NB4 (cell line): ENCODE measurements at regions not wholly inside any gene's neighbourhood (a gene's known extent, or its start where the extent isn't known, plus 50 kb on each side); places are given as distances from the start of the nearest gene placed in this dataset.
A peak's percentile ranks its signal among the peaks of the same experiment; 100 is the strongest.

ENCODE experiments used
- DNase-seq: peaks from one replicate; pipeline ENCODE4 v3.0.0; 2010; ENCODE audit warnings: low read depth
- H3K4me3 ChIP-seq: one replicate; pipeline ENCODE4 v1.5.1; 2011; ENCODE audit warnings: mild to moderate bottlenecking, low read depth, low read length, moderate library complexity
- MYC ChIP-seq: IDR thresholded peaks from 2 replicates; pipeline ENCODE4 v1.6.1; 2011; ENCODE audit warnings: low read depth, low read length
- POLR2A ChIP-seq: IDR thresholded peaks from 2 replicates; pipeline ENCODE4 v1.6.1; 2011; ENCODE audit warnings: mild to moderate bottlenecking; ENCODE audit not compliant: insufficient read length; ENCODE audit errors: extremely low read depth
- TF ChIP-seq, protein P1 (sequence below): IDR thresholded peaks from one replicate; pipeline ENCODE4 v1.5.1; 2012; ENCODE audit warnings: low read depth, low read length
- TF ChIP-seq, protein P2 (sequence below): IDR thresholded peaks from 2 replicates; pipeline ENCODE4 v1.6.1; 2011; ENCODE audit warnings: low read depth, low read length

DNA sequence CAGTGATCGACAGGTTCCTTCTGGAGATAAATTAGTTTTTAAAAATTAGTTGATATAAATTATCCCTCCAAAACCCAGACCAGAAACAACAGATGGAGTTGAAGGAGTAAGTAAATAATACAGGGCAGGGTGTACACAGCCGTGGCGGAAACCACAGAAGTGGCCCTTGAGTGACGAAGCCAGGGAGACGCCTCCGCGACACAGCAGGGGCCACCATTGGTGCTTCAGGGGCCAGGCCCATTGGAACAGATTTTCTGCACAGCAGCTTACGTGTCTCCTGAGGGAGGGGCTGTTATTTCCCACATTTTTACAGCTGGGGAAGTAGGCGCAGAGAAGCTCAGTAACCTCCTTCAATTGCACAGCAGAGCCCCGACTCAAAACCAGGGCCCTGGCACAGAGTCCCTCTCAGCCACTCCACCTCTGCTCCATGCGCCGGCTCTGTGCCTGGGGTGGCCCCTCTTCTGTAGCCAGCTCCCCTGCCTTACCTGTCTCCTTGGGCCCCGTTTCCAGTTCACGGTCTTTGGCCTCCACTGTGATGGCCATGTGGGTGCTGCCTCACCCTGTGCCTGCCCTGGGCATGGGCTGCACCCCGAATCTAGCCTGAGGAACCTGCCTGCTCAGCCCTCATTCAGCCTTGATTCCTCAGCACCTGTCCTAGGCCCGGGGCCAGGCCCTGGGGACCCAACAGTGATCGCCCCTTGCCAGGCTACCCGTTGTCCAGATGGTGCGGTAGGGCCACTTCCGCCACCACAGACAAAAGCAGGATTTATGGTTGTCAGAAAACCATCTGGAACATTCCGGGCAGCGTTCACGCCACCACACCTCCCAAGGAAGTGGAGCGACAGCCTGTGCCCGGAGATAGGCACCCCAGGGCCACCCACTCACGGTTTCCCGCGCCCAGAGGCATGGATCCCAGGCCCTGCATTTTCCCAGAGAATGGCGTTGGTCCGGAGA is 128.5 kb upstream of the GSE1 start:
- TF ChIP-seq MYC (no peak), POLR2A (no peak)
- TF ChIP-seq, protein P1, sequence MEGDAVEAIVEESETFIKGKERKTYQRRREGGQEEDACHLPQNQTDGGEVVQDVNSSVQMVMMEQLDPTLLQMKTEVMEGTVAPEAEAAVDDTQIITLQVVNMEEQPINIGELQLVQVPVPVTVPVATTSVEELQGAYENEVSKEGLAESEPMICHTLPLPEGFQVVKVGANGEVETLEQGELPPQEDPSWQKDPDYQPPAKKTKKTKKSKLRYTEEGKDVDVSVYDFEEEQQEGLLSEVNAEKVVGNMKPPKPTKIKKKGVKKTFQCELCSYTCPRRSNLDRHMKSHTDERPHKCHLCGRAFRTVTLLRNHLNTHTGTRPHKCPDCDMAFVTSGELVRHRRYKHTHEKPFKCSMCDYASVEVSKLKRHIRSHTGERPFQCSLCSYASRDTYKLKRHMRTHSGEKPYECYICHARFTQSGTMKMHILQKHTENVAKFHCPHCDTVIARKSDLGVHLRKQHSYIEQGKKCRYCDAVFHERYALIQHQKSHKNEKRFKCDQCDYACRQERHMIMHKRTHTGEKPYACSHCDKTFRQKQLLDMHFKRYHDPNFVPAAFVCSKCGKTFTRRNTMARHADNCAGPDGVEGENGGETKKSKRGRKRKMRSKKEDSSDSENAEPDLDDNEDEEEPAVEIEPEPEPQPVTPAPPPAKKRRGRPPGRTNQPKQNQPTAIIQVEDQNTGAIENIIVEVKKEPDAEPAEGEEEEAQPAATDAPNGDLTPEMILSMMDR, result no peak
- TF ChIP-seq, protein P2, sequence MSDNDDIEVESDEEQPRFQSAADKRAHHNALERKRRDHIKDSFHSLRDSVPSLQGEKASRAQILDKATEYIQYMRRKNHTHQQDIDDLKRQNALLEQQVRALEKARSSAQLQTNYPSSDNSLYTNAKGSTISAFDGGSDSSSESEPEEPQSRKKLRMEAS, result no peak
- peak; percentile 53 for DNase-seq
- no peak overlapping the region for H3K4me3 ChIP-seq

DNA sequence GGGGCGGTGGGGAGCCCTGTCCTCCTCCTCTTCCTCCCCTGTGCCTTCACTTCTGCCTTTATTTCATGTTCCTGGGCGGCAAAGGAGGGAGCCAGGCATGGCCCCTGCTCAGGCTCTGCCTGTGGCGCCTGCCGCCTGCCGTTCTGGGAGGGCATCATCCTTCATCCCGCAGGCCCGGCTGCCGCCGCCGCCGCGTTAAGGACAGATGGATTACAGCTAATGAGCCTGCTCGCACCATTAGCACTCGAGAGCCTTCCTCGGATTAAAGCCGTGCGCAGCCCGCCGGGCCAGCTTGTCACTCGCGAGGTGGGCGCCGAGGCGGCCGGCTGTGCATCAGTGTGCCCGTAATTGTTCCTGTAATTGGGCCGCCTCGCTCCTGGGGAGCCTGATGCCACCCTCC is 127.7 kb upstream of the GSE1 start:
- H3K4me3 ChIP-seq, result no peak overlapping the region
- no peak for DNase-seq
- no peak for TF ChIP-seq POLR2A
- TF ChIP-seq, protein P2, result no peak
- no peak for TF ChIP-seq MYC
- TF ChIP-seq, protein P1, result no peak

DNA sequence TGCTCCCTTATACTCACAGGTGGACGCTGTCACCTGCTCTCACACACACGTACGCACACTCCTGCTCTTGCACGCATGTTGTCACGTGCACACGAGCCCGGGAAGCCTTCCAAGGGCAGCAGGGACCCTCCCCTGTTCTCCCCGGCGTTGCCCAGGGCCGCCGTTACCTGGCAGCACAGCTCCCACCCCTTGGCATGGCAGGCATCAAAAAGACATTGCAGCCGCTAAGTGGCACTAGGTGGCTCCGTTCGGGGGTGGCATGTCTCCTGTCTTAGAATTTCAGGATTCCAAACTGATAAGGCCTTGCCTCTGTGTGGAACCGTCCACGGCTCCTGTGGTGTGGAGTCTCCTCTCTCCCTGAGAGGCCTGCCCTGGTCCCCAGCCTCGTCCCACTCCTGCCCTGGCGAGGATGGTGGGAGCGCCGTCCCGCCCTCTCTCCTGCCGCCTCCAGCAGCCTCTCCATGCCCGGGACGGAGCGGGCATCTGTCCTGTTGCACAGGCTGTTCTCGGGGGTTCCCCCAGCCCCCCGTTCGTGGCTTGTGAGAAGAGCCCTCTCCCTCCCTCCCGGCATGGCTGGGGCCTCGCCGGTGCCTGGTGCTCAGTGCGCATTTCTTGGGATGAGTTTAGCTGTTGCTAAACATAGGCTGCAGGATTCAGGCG is 126.7 kb upstream of the GSE1 start:
- no peak overlapping the region for H3K4me3 ChIP-seq
- no peak for DNase-seq
- TF ChIP-seq MYC, result no peak
- TF ChIP-seq, protein P2, result no peak
- TF ChIP-seq, protein P1, result no peak
- no peak for TF ChIP-seq POLR2A

DNA sequence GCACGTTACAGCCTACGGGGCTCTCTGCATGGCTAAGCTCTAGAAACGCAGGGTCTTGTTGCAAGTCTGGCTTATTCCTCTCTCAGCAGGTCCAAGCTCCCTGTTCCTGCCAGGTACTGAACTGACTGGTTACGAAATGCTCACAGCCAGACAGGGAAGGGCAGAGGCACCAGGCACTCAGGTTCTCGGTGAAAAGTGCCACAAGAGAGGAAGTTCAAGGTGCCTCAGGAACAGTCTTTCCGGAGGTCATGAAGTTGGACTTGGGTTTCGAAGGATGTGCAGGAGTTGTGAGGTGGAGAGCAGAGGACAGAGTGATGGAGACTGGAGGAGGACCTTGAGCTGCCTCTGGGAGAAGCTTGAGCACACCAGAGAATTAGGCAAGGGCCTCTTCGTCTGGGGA is 124.7 kb upstream of the GSE1 start:
- TF ChIP-seq, protein P2, result no peak
- TF ChIP-seq, protein P1, result no peak
- TF ChIP-seq MYC (no peak), POLR2A (no peak)
- no peak overlapping the region for H3K4me3 ChIP-seq
- no peak for DNase-seq

DNA sequence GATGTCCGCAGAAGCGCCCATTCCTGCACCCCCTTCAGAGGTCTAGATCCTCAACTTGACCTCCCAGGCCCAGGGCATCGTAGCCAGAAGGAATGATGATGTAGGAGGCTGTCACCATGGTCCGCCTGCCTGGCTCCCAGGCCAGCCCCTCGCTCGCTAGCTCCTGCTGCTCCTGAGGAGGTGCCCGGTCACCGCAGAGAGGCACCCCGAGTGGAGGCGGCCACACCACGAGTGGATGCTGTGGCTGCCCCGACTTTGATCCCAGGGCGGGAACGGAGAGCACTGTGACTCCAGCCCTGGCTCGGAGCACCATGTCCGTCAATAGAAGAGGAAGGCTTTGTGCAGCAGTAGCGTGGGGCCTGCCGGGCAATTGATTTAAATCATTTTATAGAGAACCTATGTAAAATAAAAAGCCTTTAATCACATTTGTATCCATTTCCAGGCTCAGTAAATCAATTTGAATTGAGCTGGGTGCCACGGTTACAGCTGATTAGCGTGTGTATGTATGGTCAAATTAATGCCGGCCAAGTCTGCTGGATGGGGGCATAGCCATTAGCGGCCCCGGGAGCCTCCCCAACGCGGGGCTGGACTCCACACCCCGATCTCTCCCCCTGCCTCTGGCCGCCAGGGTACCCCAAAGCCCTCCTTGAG is 122.6 kb upstream of the GSE1 start:
- TF ChIP-seq POLR2A (no peak), MYC (no peak)
- TF ChIP-seq, protein P1, result no peak
- TF ChIP-seq, protein P2, result no peak
- no peak for DNase-seq
- H3K4me3 ChIP-seq, result no peak overlapping the region
